ENCODE measurements at regions not wholly inside any gene's neighbourhood (a gene's known extent, or its start where the extent isn't known, plus 50 kb on each side); places are given as distances from the start of the nearest gene placed in this dataset.

DNA sequence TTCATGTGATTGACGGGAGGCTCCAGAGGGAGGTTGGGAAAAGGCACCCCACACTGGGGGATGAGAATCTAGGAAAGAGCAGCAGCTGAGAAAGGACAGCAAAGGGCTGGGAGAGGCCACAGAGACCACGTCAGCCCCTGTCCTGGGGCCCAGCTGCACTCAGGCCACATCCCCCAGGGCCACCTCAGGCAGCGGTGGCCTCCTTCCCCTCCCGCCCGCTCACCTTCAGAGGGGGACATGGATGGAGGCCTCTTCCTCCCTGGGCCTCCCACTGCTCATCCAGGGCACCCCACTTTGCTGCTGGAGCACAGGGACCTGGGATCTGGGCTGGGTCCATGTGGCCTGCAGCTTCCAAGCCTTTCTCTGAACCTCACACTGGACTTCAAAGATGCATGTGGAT, 199.8 kb upstream of the HDAC4 start:
- no peak for TF ChIP-seq CTCF (IDR thresholded peaks at IDR 0.05)
- TF ChIP-seq POLR2A (IDR thresholded peaks at IDR 0.05), result no peak
- no peak for TF ChIP-seq EP300 (IDR thresholded peaks at IDR 0.05)
- no peak overlapping the region for H3K4me3 ChIP-seq
- H3K9me3 ChIP-seq, result no peaks in the 10 kb centered on the region
- no peak overlapping the region for H3K27ac ChIP-seq
- H3K36me3 ChIP-seq, result no peaks in the 10 kb centered on the region
- H3K27me3 ChIP-seq, result no peaks in the 10 kb centered on the region
- no peaks in the 10 kb centered on the region for H3K4me1 ChIP-seq
- DNase-seq (ENCODE audit: low spot score in 2 of 2), result no peak
- WGBS, 2 donors, result 80 to 87% methylated on average over 5 of the region's 5 CpGs

DNA sequence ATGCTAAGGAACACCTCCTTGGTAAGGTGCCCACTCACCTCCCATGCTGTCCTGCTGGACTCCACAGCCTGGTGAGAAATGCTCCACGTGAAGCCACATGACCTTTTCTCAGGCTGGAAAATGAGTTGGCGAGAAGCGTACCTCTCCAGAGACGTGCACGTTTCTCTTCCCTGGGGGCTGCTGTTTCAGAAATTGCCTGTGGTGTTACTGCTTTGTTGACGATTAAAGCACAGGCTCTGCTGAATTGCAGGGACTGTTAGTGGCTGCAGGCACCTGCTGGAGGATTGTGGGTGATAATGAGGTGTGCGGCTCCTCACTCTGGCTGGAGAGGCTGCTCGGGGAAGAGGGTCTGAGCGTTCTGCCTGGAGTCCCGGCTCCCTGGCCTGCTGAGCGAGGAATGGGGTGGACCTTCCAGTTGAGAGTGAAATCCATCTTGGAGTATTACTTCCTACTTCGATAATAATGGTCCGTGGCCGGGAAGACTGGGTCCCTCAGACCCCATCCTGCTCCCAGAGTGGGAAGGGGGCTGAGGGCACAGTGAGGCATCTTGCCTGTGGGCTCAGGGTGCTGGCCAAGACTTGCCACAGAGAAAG, 199.3 kb upstream of the HDAC4 start:
- 79 to 80% methylated on average over 14 of the region's 14 CpGs for whole genome bisulfite sequencing, 2 donors
- Histone ChIP-seq H3K27ac (no peak overlapping the region), H3K4me3 (no peak overlapping the region), H3K9me3 (no peaks in the 10 kb centered on the region), H3K27me3 (no peaks in the 10 kb centered on the region), H3K36me3 (no peaks in the 10 kb centered on the region), H3K4me1 (no peaks in the 10 kb centered on the region)
- no peak for TF ChIP-seq EP300 (IDR thresholded peaks at IDR 0.05)
- no peak for DNase-seq (ENCODE audit: low spot score in 2 of 2)

- Histone ChIP-seq H3K9me3 (no peaks in the 10 kb centered on the region), H3K4me3 (no peak overlapping the region), H3K27ac (no peak overlapping the region), H3K27me3 (no peaks in the 10 kb centered on the region), H3K4me1 (no peaks in the 10 kb centered on the region), H3K36me3 (no peaks in the 10 kb centered on the region)
- no peak for DNase-seq (ENCODE audit: low spot score in 2 of 2)
- TF ChIP-seq CTCF (IDR thresholded peaks at IDR 0.05) (no peak), POLR2A (IDR thresholded peaks at IDR 0.05) (no peak), EP300 (IDR thresholded peaks at IDR 0.05) (no peak)
- 83 to 87% methylated on average over 14 of the region's 14 CpGs for WGBS, 2 donors
These were observed 198.5 kb upstream of the HDAC4 start for GRCh38 chr2:239599299-239599698.

DNA sequence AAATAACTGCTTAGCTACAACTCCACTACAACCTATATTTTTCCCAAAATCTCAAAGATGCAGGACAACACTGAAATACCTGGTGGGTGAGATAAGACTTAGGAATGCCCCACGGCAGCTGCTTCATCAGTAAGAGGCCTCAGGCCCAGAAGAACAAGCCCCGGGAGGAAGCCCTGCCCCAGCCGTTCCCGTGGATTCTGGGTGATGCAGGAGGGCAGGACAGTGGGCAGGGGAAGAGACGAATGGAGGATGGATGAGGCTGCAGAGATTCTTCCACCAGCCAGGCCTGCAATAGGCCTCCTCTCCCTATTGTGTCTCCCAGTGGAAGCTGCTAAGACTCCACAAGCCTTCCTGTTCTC, 197.9 kb upstream of the HDAC4 start:
- TF ChIP-seq POLR2A (IDR thresholded peaks at IDR 0.05), result no peak
- no peak for TF ChIP-seq CTCF (IDR thresholded peaks at IDR 0.05)
- TF ChIP-seq EP300 (IDR thresholded peaks at IDR 0.05), result no peak

GRCh38 chr2:239598011-239598731, 197.4 kb upstream of the HDAC4 start:
- no peak for DNase-seq (ENCODE audit: low spot score in 2 of 2)
- Histone ChIP-seq H3K4me3 (no peak overlapping the region), H3K9me3 (no peaks in the 10 kb centered on the region), H3K27ac (no peak overlapping the region), H3K4me1 (no peaks in the 10 kb centered on the region), H3K36me3 (no peaks in the 10 kb centered on the region), H3K27me3 (no peaks in the 10 kb centered on the region)
- WGBS, 2 donors, result 86% methylated on average over 22 to 23 of the region's 23 CpGs
- TF ChIP-seq CTCF (IDR thresholded peaks at IDR 0.05) (no peak), EP300 (IDR thresholded peaks at IDR 0.05) (no peak), POLR2A (IDR thresholded peaks at IDR 0.05) (no peak)

More for the DNA sequence above, 197.9 kb upstream of the HDAC4 start:
- Histone ChIP-seq H3K9me3 (no peaks in the 10 kb centered on the region), H3K4me3 (no peak overlapping the region), H3K27ac (no peak overlapping the region), H3K36me3 (no peaks in the 10 kb centered on the region), H3K27me3 (no peaks in the 10 kb centered on the region), H3K4me1 (no peaks in the 10 kb centered on the region)
- WGBS, 2 donors, result 60 to 66% methylated on average over 5 of the region's 5 CpGs
- DNase-seq (ENCODE audit: low spot score in 2 of 2), result no peak

All from tibial nerve (tissue), 4 donors.